HCT116 (cell line): ENCODE measurements at regions not wholly inside any gene's neighbourhood (a gene's known extent, or its start where the extent isn't known, plus 50 kb on each side); places are given as distances from the start of the nearest gene placed in this dataset.

Experiments
- ATAC-seq: fragments of 200-7000 bp; cut with Tn5 transposase; 2 replicates; pipeline ENCODE4 v1.9.1; 2020; ENCODE audit warnings: mild to moderate bottlenecking, moderate library complexity
- BruUV-seq: library from RNA; stranded (reverse); fragments of 400-500 nt; replicated peaks from 2 replicates; lab custom pipeline; 2021; lab: Mats Ljungman, UMichigan
- CTCF ChIA-PET: fragments of 300-600 bp; sonication (Branson Sonifier 250); formaldehyde crosslinking; loops from one replicate; lab custom pipeline; 2021; ENCODE audit warnings: antibody characterized with exemption; lab: Charles Lee
- POLR2A ChIA-PET: fragments of 300-600, 350-600 bp; sonication (Branson Sonifier 250); formaldehyde crosslinking; loops from one replicate; lab custom pipeline; 2021; ENCODE audit warnings: antibody characterized with exemption; lab: Charles Lee
- RAD21 ChIA-PET, 2 experiments: fragments of 300-600 bp; sonication (Branson Sonifier 250); formaldehyde crosslinking; loops; one replicate each; lab custom pipeline; 2023; ENCODE audit warnings: low total read pairs in 2 of 2; ENCODE audit not compliant: uncharacterized antibody in 2 of 2, unreplicated experiment in 2 of 2, low non-redundant PET in 1 of 2; lab: Charles Lee
- DNase-seq: peaks from one replicate; pipeline ENCODE4 v3.0.0-alpha.2; 2010; ENCODE audit warnings: low read depth, low spot score
- H2AFZ ChIP-seq: fragments of 200-600 bp; shearing (Covaris generic), sonication (generic); 2 replicates; pipeline ENCODE4 v1.6.1; 2017; ENCODE audit warnings: low read depth, mixed run types, mixed read lengths, antibody characterized with exemption, low read length; ENCODE audit not compliant: poor library complexity, severe bottlenecking
- H3K27ac ChIP-seq: 2 replicates; pipeline ENCODE4 v1.5.1; 2012; ENCODE audit warnings: low read depth, low read length
- H3K27me3 ChIP-seq: fragments of 200-600 bp; sonication (generic); 2 replicates; pipeline ENCODE4 v1.6.1; 2016; ENCODE audit warnings: mixed run types, low read length, mixed read lengths; ENCODE audit not compliant: insufficient read depth
- H3K36me3 ChIP-seq, 2 experiments: fragments of 200-500 bp in 1 of 2; fragments of 200-600 bp in 1 of 2; sonication (Bioruptor generic) in 1 of 2; sonication (generic) in 1 of 2; 2 replicates each; pipeline versions ENCODE4 v1.5.1 to v1.6.1; 2014 to 2016; ENCODE audit warnings: low read length in 2 of 2, inconsistent platforms in 1 of 2, mixed read lengths in 1 of 2, mixed run types in 1 of 2; ENCODE audit not compliant: insufficient read depth in 2 of 2, control insufficient read depth in 1 of 2
- H3K4me1 ChIP-seq, 2 experiments: fragments of 200-600 bp in 1 of 2; sonication (generic) in 1 of 2; 2 replicates each; pipeline versions ENCODE4 v1.5.1 to v1.6.1; 2012 to 2017; ENCODE audit warnings: low read length in 2 of 2, inconsistent platforms in 1 of 2, mild to moderate bottlenecking in 1 of 2, mixed read lengths in 1 of 2, mixed run types in 1 of 2, moderate library complexity in 1 of 2; ENCODE audit not compliant: insufficient read depth in 2 of 2, control insufficient read depth in 1 of 2
- H3K4me2 ChIP-seq: fragments of 200-600 bp; sonication (generic); 2 replicates; pipeline ENCODE4 v1.6.1; 2017; ENCODE audit warnings: mixed run types, low read length, mixed read lengths
- H3K4me3 ChIP-seq, 2 experiments: fragments of 200-600 bp in 1 of 2; sonication (generic) in 1 of 2; replicated peaks in 1 of 2; 2 replicates each; pipeline ENCODE4 v1.5.1; 2011 to 2016; ENCODE audit warnings: low read length in 2 of 2, control low read depth in 1 of 2, low read depth in 1 of 2, mild to moderate bottlenecking in 1 of 2, mixed read lengths in 1 of 2, mixed run types in 1 of 2
- H3K79me2 ChIP-seq: fragments of 200-600 bp; sonication (generic); 2 replicates; pipeline ENCODE4 v1.6.1; 2017; ENCODE audit warnings: mild to moderate bottlenecking, mixed run types, low read length, moderate library complexity, mixed read lengths; ENCODE audit not compliant: insufficient read depth
- H3K9ac ChIP-seq: fragments of 200-600 bp; sonication (generic); 2 replicates; pipeline ENCODE4 v1.6.1; 2016; ENCODE audit warnings: low read length, mixed read lengths
- H3K9me2 ChIP-seq: fragments of 200-600 bp; sonication (generic), shearing (Covaris generic); 2 replicates; pipeline ENCODE4 v1.6.1; 2017; ENCODE audit warnings: mixed run types, mild to moderate bottlenecking, moderate library complexity; ENCODE audit not compliant: insufficient read depth
- H3K9me3 ChIP-seq, 2 experiments: fragments of 200-500 bp in 1 of 2; fragments of 200-600 bp in 1 of 2; sonication (Bioruptor generic) in 1 of 2; sonication (generic) in 1 of 2; 2 replicates each; pipeline ENCODE4 v1.6.1; 2014 to 2017; ENCODE audit warnings: low read length in 2 of 2, mixed read lengths in 2 of 2, inconsistent platforms in 1 of 2, low read depth in 1 of 2, mild to moderate bottlenecking in 1 of 2, mixed run types in 1 of 2, moderate library complexity in 1 of 2; ENCODE audit not compliant: control insufficient read depth in 1 of 2, insufficient read depth in 1 of 2
- H4K20me1 ChIP-seq: fragments of 200-600 bp; sonication (generic), shearing (Covaris generic); 2 replicates; pipeline ENCODE4 v1.6.1; 2017; ENCODE audit warnings: mixed run types, mild to moderate bottlenecking, moderate library complexity; ENCODE audit not compliant: insufficient read depth
- ATF3 ChIP-seq: IDR thresholded peaks from 2 replicates; pipeline ENCODE4 v1.6.1; 2012
- CBX3 ChIP-seq: IDR thresholded peaks from 2 replicates; pipeline ENCODE4 v1.6.1; 2012; ENCODE audit warnings: low read depth
- CTCF ChIP-seq, 3 experiments: fragments of 200-600 bp in 1 of 3; sonication (generic) in 1 of 3; IDR thresholded peaks in 2 of 3; conservative IDR thresholded peaks in 1 of 3; 2 replicates each; pipeline ENCODE4 v1.5.1; 2012 to 2017; ENCODE audit warnings: low read depth in 2 of 3, low read length in 2 of 3, antibody characterized with exemption in 1 of 3, borderline replicate concordance in 1 of 3, control low read depth in 1 of 3, mild to moderate bottlenecking in 1 of 3, mixed read lengths in 1 of 3, mixed run types in 1 of 3, moderate library complexity in 1 of 3; ENCODE audit not compliant: insufficient read depth in 1 of 3
- ELF1 ChIP-seq: IDR thresholded peaks from 2 replicates; pipeline ENCODE4 v1.6.1; 2012; ENCODE audit warnings: low read depth, borderline replicate concordance
- FOSL1 ChIP-seq: IDR thresholded peaks from 2 replicates; pipeline ENCODE4 v1.6.1; 2012; ENCODE audit warnings: low read depth
- POLR2A ChIP-seq: IDR thresholded peaks from 2 replicates; pipeline ENCODE4 v1.7.0; 2011; ENCODE audit warnings: borderline replicate concordance; ENCODE audit not compliant: insufficient read depth, insufficient read length; ENCODE audit errors: extremely low read depth
- POLR2AphosphoS5 ChIP-seq: IDR thresholded peaks from 2 replicates; pipeline ENCODE4 v1.6.1; 2011; ENCODE audit warnings: mild to moderate bottlenecking, low read depth, low read length, moderate library complexity
- RAD21 ChIP-seq: IDR thresholded peaks from 2 replicates; pipeline ENCODE4 v1.6.1; 2012; ENCODE audit warnings: low read depth, mild to moderate bottlenecking
- REST ChIP-seq: IDR thresholded peaks from 2 replicates; pipeline ENCODE4 v1.6.1; 2012; ENCODE audit warnings: low read depth
- TCF7L2 ChIP-seq: IDR thresholded peaks from 2 replicates; pipeline ENCODE4 v1.7.0; 2011; ENCODE audit warnings: borderline replicate concordance, inconsistent platforms; ENCODE audit not compliant: insufficient read depth, insufficient read length; ENCODE audit errors: extremely low read depth
- YY1 ChIP-seq: IDR thresholded peaks from 2 replicates; pipeline ENCODE4 v1.6.1; 2011; ENCODE audit warnings: low read length, low read depth, moderate library complexity, mild to moderate bottlenecking; ENCODE audit not compliant: insufficient replicate concordance; ENCODE audit errors: extremely low read depth
- ZBTB33 ChIP-seq: IDR thresholded peaks from 2 replicates; pipeline ENCODE4 v1.6.1; 2011; ENCODE audit warnings: mild to moderate bottlenecking, low read length, moderate library complexity; ENCODE audit not compliant: insufficient replicate concordance; ENCODE audit errors: extremely low read depth
- ZFX ChIP-seq: fragments of 450-650 bp; IDR thresholded peaks from 2 replicates; pipeline ENCODE4 v1.6.1; 2017
- intact Hi-C: fragments of 100-400 bp; cut with micrococcal nuclease; formaldehyde crosslinking; loops from 2 replicates; pipeline ENCODE4 v1.10.0; 2022

GRCh38 chr5:89371646-89372045 lies 488.7 kb upstream of the MEF2C start:
- Histone ChIP-seq H3K27ac (no peak overlapping the region), H3K9me2 (0 out of 2 replicates have a peak, but pooled peaks cover 3% of the 10 kb centered on the region), H3K27me3 (no peaks in the 10 kb centered on the region), H3K9me3 (no peaks in the 10 kb centered on the region), H4K20me1 (no peaks in the 10 kb centered on the region), H3K4me3 (no peak overlapping the region), H3K9ac (no peak overlapping the region), H2AFZ (no peak overlapping the region), H3K4me1 (no peaks in the 10 kb centered on the region)
- ChIA-PET CTCF (no interaction called here), POLR2A (no interaction called here)
- no peak for DNase-seq
- intact Hi-C loops, result no loop called here
- no TSS peak for BruUV-seq
- no peak for ATAC-seq
- TF ChIP-seq RAD21 (no peak), CBX3 (no peak), POLR2A (no peak)
- TF ChIP-seq, all 23 proteins: peak for 0
- Histone ChIP-seq H3K36me3 (no peaks in the 10 kb centered on the region), H3K79me2 (no peaks in the 10 kb centered on the region), H3K4me2 (no peak overlapping the region)
- RAD21 ChIA-PET, result no interaction called here

GRCh38 chr5:89359046-89359445 lies 476.1 kb upstream of the MEF2C start:
- ChIA-PET POLR2A (no interaction called here), RAD21 (no interaction called here), CTCF (no interaction called here)
- H3K9ac ChIP-seq, result no peak overlapping the region
- no peaks in the 10 kb centered on the region for H3K79me2 ChIP-seq
- H3K27me3 ChIP-seq, result no peaks in the 10 kb centered on the region
- H2AFZ ChIP-seq, result no peak overlapping the region
- H3K36me3 ChIP-seq, result no peaks in the 10 kb centered on the region
- no peak for DNase-seq
- no peaks in the 10 kb centered on the region for H4K20me1 ChIP-seq
- H3K27ac ChIP-seq, result no peak overlapping the region
- intact Hi-C loops, result no loop called here
- no peaks in the 10 kb centered on the region for H3K4me1 ChIP-seq
- no peaks in the 10 kb centered on the region; the same call in 1 of the 2 replicates for H3K9me2 ChIP-seq
- no peaks in the 10 kb centered on the region for H3K9me3 ChIP-seq
- no peak overlapping the region for H3K4me3 ChIP-seq
- no peak for ATAC-seq
- no peak overlapping the region for H3K4me2 ChIP-seq
- no TSS peak for BruUV-seq
- TF ChIP-seq ZBTB33, result no peak
- no peak for TF ChIP-seq ZFX
- no peak for TF ChIP-seq TCF7L2
- TF ChIP-seq REST, result no peak
- no peak for TF ChIP-seq YY1
- TF ChIP-seq CTCF (IDR thresholded peaks at IDR 0.05 in 2 of 3, conservative IDR thresholded peaks at IDR 0.05 in 1 of 3; ENCODE audit: borderline replicate concordance in 1 of 3, insufficient read depth in 1 of 3, low read depth in 2 of 3, low read length in 2 of 3), result no peak
- no peak for TF ChIP-seq POLR2AphosphoS5
- no peak for TF ChIP-seq ATF3
- TF ChIP-seq ELF1, result no peak
- TF ChIP-seq FOSL1, result no peak
